OCI-LY7 (cell line): ENCODE measurements at regions not wholly inside any gene's neighbourhood (a gene's known extent, or its start where the extent isn't known, plus 50 kb on each side); places are given as distances from the start of the nearest gene placed in this dataset.

ENCODE experiments used
- BruUV-seq: library from RNA; stranded (reverse); fragments of 400-500 nt; replicated peaks from 2 replicates; lab custom pipeline; 2021; lab: Mats Ljungman, UMichigan
- CTCF ChIA-PET: fragments of 300-600 bp; sonication (Branson Sonifier 250); formaldehyde crosslinking; loops from one replicate; lab custom pipeline; 2022; ENCODE audit warnings: antibody characterized with exemption; ENCODE audit not compliant: unreplicated experiment; lab: Charles Lee
- POLR2A ChIA-PET: fragments of 300-600 bp; sonication (Branson Sonifier 250); formaldehyde crosslinking; loops from one replicate; lab custom pipeline; 2022; ENCODE audit warnings: antibody characterized with exemption; lab: Charles Lee
- DNase-seq: peaks from one replicate; pipeline ENCODE4 v3.0.0-alpha.2; 2015; ENCODE audit warnings: low spot score
- H2AFZ ChIP-seq: fragments of 200-600 bp; sonication (generic), shearing (Covaris generic); 2 replicates; pipeline ENCODE4 v1.6.1; 2014; ENCODE audit warnings: mild to moderate bottlenecking, antibody characterized with exemption, low read length, moderate library complexity
- H3K27ac ChIP-seq: fragments of 200-600 bp; sonication (generic); 2 replicates; pipeline ENCODE4 v1.5.1; 2014; ENCODE audit warnings: mixed run types, low read depth, mild to moderate bottlenecking, moderate library complexity, low read length, inconsistent platforms; ENCODE audit not compliant: poor library complexity, severe bottlenecking
- H3K36me3 ChIP-seq: fragments of 200-600 bp; sonication (generic); 2 replicates; pipeline ENCODE4 v1.6.1; 2014; ENCODE audit warnings: mild to moderate bottlenecking, antibody characterized with exemption, low read length, moderate library complexity, mixed read lengths; ENCODE audit not compliant: insufficient read depth
- H3K4me1 ChIP-seq: fragments of 200-600 bp; sonication (generic); 2 replicates; pipeline ENCODE4 v1.5.1; 2014; ENCODE audit warnings: mild to moderate bottlenecking, low read length; ENCODE audit not compliant: insufficient read depth, poor library complexity, severe bottlenecking
- H3K4me2 ChIP-seq: fragments of 200-600 bp; sonication (generic); 2 replicates; pipeline ENCODE4 v1.6.1; 2014; ENCODE audit warnings: mild to moderate bottlenecking, low read length
- H3K4me3 ChIP-seq: fragments of 200-600 bp; sonication (generic); 2 replicates; pipeline ENCODE4 v1.5.1; 2014; ENCODE audit warnings: mild to moderate bottlenecking, low read depth, low read length; ENCODE audit not compliant: poor library complexity, severe bottlenecking
- H3K79me2 ChIP-seq: fragments of 200-600 bp; sonication (generic); 2 replicates; pipeline ENCODE4 v1.6.1; 2016; ENCODE audit warnings: low read depth, mild to moderate bottlenecking, low read length, moderate library complexity, mixed read lengths; ENCODE audit not compliant: insufficient read depth
- H3K9me2 ChIP-seq: fragments of 200-600 bp; sonication (generic); 2 replicates; pipeline ENCODE4 v1.6.1; 2016; ENCODE audit warnings: mild to moderate bottlenecking, low read length, mixed read lengths; ENCODE audit not compliant: insufficient read depth
- H3K9me3 ChIP-seq: fragments of 200-600 bp; sonication (generic); 2 replicates; pipeline ENCODE4 v1.6.1; 2014; ENCODE audit warnings: mild to moderate bottlenecking, mixed run types, low read length, mixed read lengths
- H4K20me1 ChIP-seq: fragments of 200-600 bp; sonication (generic); 2 replicates; pipeline ENCODE4 v1.6.1; 2014; ENCODE audit warnings: mild to moderate bottlenecking, antibody characterized with exemption, low read length, moderate library complexity, mixed read lengths; ENCODE audit not compliant: insufficient read depth
- EZH2phosphoT487 ChIP-seq: fragments of 200-600 bp; sonication (generic); IDR thresholded peaks from 2 replicates; pipeline ENCODE4 v1.6.1; 2018; ENCODE audit warnings: low read depth, borderline replicate concordance, mild to moderate bottlenecking, mixed run types, antibody characterized with exemption, low read length, moderate library complexity, mixed read lengths
- intact Hi-C: fragments of 100-400 bp; cut with micrococcal nuclease; formaldehyde crosslinking; loops from one replicate; pipeline ENCODE4 v1.10.0; 2022; ENCODE audit not compliant: unreplicated experiment
- TF ChIP-seq, protein P1 (sequence below): fragments of 200-600 bp; sonication (generic); conservative IDR thresholded peaks from 2 replicates; pipeline ENCODE4 v1.5.1; 2014; ENCODE audit warnings: mild to moderate bottlenecking, antibody characterized with exemption, low read length, moderate library complexity, mixed read lengths

- Histone ChIP-seq H3K9me2 (no peaks in the 10 kb centered on the region), H4K20me1 (no peaks in the 10 kb centered on the region), H3K27ac (no peak overlapping the region), H2AFZ (no peak overlapping the region), H3K4me1 (no peaks in the 10 kb centered on the region), H3K9me3 (no peaks in the 10 kb centered on the region), H3K36me3 (no peaks in the 10 kb centered on the region), H3K4me3 (no peak overlapping the region), H3K79me2 (no peaks in the 10 kb centered on the region), H3K4me2 (no peak overlapping the region)
- CTCF ChIA-PET = no interaction called here
- POLR2A ChIA-PET = interaction anchor here (0.5 kb wide), 1 partner anchor 930 kb away, joined by 3 read pairs; no protein-coding TSS in a partner anchor
- no peak for TF ChIP-seq EZH2phosphoT487
- TF ChIP-seq, protein P1, sequence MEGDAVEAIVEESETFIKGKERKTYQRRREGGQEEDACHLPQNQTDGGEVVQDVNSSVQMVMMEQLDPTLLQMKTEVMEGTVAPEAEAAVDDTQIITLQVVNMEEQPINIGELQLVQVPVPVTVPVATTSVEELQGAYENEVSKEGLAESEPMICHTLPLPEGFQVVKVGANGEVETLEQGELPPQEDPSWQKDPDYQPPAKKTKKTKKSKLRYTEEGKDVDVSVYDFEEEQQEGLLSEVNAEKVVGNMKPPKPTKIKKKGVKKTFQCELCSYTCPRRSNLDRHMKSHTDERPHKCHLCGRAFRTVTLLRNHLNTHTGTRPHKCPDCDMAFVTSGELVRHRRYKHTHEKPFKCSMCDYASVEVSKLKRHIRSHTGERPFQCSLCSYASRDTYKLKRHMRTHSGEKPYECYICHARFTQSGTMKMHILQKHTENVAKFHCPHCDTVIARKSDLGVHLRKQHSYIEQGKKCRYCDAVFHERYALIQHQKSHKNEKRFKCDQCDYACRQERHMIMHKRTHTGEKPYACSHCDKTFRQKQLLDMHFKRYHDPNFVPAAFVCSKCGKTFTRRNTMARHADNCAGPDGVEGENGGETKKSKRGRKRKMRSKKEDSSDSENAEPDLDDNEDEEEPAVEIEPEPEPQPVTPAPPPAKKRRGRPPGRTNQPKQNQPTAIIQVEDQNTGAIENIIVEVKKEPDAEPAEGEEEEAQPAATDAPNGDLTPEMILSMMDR = no peak
- intact Hi-C loops = no loop called here
- no peak for DNase-seq
- no TSS peak for BruUV-seq
Measured at GRCh38 chr1:5802606-5803005, 189.6 kb downstream of the NPHP4 start.

DNA sequence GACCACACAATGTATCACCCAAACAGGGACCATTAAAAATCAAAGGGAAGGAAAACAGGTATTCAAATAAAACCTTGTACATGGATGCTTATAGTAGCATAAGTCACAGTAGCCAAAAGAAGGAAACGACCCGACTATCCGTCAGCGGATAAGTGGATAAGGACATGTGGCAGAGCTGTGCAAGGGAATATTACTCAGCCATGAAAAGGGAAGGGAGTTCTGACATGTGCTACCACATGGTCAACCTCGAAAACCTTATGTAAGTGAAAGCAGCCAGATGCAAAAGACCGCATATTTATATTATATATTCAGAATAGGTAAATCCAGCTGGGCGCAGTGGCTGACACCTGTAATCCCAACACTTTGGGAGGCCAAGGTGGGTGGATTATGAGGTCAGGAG lies 193.3 kb downstream of the NPHP4 start:
- TF ChIP-seq, protein P1 = no peak
- TF ChIP-seq EZH2phosphoT487 = no peak
- POLR2A ChIA-PET = no interaction called here

GRCh38 chr1:5798151-5798730 lies 194.0 kb downstream of the NPHP4 start:
- DNase-seq = no peak
- BruUV-seq = no TSS peak

More for the DNA sequence above, 193.3 kb downstream of the NPHP4 start:
- DNase-seq = no peak
- intact Hi-C loops = no loop called here
- CTCF ChIA-PET = interaction anchor here (0.6 kb wide), 1 partner anchor 431 kb away, joined by 4 read pairs; no protein-coding TSS in a partner anchor
- H2AFZ ChIP-seq = no peak overlapping the region
- no peaks in the 10 kb centered on the region for H3K79me2 ChIP-seq
- no peak overlapping the region for H3K4me3 ChIP-seq
- no peaks in the 10 kb centered on the region for H3K9me2 ChIP-seq
- H3K4me1 ChIP-seq = no peaks in the 10 kb centered on the region
- BruUV-seq = no TSS peak
- no peaks in the 10 kb centered on the region for H3K36me3 ChIP-seq
- no peak overlapping the region for H3K27ac ChIP-seq
- H3K9me3 ChIP-seq = no peaks in the 10 kb centered on the region
- no peaks in the 10 kb centered on the region for H4K20me1 ChIP-seq
- H3K4me2 ChIP-seq = no peak overlapping the region

More at GRCh38 chr1:5798151-5798730, 194.0 kb downstream of the NPHP4 start:
- Histone ChIP-seq H2AFZ (no peak overlapping the region), H3K9me3 (no peaks in the 10 kb centered on the region), H3K9me2 (no peaks in the 10 kb centered on the region), H3K4me2 (no peak overlapping the region), H3K27ac (no peak overlapping the region), H3K4me3 (no peak overlapping the region), H3K4me1 (no peaks in the 10 kb centered on the region), H3K36me3 (no peaks in the 10 kb centered on the region), H3K79me2 (no peaks in the 10 kb centered on the region), H4K20me1 (no peaks in the 10 kb centered on the region)
- ChIA-PET POLR2A (no interaction called here), CTCF (no interaction called here)
- TF ChIP-seq, protein P1 = no peak
- TF ChIP-seq EZH2phosphoT487 = no peak
- intact Hi-C loops = no loop called here
